Posterior vena cava (tissue), 2 donors: ENCODE measurements at regions not wholly inside any gene's neighbourhood (a gene's known extent, or its start where the extent isn't known, plus 50 kb on each side); places are given as distances from the start of the nearest gene placed in this dataset.

Source experiments
- DNase-seq: peaks from one replicate; pipeline ENCODE4 v3.0.0-alpha.2; 2020; ENCODE audit warnings: low spot score
- intact Hi-C, 2 donors: fragments of 100-400 bp; cut with DNase I; formaldehyde crosslinking; loops; one replicate each; pipeline versions ENCODE4 v1.14.1 to v1.14.2; 2022 to 2023
- donor health status: DM: yes; HTN: yes; CAD: no.
- donor health status: DM: yes; HTN: yes; CAD: no.

DNA sequence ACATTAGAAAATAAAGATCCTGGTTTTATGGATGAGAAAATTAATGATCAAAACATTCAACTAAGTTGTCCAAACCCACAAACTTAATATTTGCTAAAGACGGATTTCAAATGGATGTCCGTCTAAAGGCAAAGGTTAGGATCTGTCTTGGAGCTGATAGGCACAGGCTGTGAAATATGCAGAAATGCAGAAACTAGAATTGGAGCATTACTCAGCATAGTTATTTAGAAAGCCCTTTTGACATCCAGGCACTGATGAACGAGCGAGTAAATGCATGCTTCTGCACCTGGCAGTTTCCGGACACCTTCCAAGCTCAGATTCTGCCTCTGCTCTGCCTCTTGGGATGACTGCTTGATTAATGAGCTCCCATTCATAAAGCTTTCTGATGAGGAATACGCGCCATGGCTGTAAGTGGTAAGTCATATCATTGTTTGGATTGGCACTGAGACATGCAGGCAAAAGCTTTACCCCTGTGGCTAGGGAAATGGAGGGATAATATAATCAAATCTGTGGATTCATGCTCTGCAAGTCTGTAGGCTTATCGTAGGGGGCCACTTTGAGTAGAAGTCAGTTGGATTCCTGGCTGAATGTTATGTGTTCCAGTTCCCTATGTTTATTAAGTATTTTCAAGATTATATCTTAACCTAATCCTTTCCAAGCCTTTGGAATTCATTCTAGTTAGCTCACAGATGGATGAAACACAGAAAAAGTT lies 2176.3 kb upstream of the CELF4 start:
- no peak for DNase-seq

DNA sequence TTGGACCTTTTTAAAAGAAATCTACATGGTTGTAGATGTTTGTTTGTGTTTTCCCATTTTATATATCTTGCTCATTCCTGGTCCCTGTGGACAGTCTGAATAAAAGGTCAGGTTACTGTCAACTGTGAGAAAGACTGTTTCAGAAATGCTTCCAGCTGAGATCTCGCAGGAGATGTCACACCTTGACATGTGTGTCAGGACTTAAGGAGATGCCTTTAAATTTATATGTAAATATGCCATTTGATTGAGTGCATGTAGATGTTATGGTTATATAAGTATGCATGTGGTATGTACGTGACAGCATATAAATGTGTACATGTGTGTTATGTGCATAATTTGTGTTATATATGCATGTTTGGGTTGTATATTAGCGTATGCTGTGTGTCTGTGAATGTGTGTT lies 2172.3 kb upstream of the CELF4 start:
- DNase-seq: no peak
- intact Hi-C loops: no loop called here

More for the DNA sequence above, 2176.3 kb upstream of the CELF4 start:
- intact Hi-C loops: no loop called here

DNA sequence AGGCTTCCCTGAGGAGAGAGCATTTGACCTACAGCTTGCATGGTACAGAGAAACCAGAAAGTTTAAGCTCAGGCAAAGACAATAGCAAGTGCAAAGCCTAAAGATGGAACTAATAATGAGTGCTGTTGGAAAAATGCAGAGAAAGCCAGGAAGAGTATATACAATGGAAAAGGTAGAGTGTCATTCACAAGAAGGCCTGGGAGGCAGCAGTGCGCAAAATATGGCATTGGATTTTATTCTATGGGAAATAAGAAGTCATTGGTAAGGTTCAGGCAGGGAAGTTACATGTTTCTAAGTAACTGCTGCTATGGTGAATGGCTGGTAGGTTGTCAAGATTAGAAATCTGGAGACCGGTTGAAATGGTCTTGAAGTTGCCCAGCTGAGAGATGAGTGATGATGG lies 2167.3 kb upstream of the CELF4 start:
- intact Hi-C loops: no loop called here
- no peak for DNase-seq

DNA sequence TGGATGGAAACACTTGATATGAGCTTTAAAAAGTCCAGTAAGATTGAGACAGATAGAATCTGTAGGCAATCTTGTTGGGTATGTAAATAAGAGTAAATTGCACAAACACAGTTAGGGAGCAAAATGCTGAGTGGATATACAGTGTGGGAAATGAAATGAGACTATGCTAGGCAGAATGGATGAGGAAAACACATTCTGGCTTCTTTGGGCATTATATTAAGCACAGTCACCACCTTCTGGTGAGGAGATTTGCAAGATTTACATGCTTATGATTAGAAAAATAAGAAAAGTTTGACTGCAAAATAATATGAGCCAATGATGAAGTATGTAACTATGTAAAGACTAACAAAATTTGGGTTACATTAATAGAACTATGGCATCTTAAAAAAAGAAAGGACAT lies 2165.0 kb upstream of the CELF4 start:
- no peak for DNase-seq
- intact Hi-C loops: no loop called here

DNA sequence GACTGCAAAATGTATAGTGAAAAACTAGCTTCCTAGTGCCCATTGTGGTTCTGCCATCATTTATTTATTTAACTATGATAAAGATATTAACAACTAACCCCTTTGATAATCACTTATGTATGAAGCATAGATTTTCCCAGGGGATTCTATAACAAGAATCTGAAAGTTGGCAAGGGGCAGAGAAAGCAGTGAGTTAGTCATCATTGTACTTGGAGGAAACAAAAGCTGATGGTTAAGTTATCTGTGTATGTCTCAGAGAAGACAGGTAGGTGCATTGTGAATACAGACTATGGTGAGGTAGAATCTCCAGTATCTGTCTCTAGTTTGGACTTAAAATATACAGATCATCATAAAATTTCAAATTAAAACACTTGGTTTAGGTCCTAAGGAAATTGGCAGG lies 2159.1 kb upstream of the CELF4 start:
- DNase-seq: no peak
- intact Hi-C loops: no loop called here

GRCh38 chr18:39721712-39722111 lies 2156.1 kb upstream of the CELF4 start:
- intact Hi-C loops: no loop called here
- DNase-seq: no peak

DNA sequence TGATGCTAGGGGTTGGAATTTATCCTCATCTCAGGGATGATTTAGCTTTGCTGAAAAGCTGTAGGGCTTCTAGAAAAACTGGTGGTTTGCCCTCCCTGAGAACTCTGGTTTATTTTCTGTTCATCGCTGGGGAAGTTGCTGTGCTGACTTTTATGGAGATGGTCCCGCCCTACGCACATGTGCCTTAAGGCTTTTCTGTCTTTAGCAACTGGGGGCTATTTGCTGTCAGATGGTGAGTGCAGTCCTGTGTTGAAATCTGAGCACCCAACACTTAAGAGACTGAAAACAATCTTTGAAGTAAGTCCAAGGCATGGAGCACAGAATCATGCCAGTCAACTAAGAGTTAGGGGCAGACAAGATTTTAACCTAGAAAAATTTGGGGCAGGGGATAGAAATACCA lies 2148.4 kb upstream of the CELF4 start:
- intact Hi-C loops: no loop called here

DNA sequence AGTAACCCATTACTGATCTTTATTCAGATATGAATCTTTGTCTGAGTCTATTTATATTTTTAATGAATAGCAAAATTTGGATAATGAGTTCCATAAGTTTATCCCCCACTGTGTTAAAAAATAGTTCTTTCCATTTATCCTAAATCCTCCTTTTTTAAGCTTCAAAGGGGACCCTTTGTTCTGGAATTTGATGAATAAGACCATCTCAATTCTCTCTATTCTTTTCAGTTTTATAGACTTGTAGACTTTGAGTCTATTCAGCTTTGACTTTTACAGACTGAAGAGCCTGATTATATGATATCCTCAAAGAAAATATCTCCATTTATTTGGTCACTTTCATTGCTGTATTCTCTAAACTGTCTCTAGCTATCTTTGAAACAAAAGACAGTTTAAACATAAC lies 2146.1 kb upstream of the CELF4 start:
- intact Hi-C loops: no loop called here

More for the DNA sequence above, 2148.4 kb upstream of the CELF4 start:
- no peak for DNase-seq

DNA sequence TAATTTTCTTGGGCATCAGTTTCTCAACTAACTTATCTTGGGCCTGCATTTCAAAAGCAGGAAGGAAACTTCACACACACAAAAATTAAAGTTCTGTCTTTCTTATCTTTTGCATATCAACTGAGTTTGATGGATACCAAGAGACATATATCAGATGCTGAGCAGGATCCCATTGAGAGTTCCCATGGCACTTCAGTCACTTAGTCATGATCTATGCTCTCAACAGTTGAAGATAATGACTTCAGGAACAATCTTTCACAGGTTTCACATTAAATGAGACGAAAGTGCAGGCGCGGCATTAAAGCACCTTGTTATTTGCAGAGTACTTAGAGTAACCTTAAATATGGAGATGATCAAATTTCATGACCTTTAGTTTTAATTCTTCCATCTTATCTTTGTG lies 2139.8 kb upstream of the CELF4 start:
- intact Hi-C loops: no loop called here
- DNase-seq: no peak

More for the DNA sequence above, 2146.1 kb upstream of the CELF4 start:
- DNase-seq: no peak

DNA sequence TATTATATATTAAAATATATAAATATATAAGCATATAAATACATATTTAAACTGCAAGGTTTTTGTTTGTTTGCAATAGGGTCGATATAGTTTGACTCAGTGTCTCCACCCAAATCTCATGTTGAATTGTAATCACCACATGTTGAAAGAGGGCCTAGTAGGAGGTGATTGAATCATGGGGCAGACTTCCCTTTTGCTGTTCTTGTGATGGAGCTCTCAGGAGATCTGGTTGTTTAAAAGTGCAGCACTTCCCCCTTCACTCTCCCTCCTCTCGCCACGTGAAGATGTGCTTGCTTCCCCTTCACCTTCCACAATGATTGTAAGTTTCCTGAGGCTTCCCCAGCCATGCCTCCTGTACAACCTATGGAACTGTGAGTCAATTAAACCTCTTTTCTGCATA lies 2137.3 kb upstream of the CELF4 start:
- intact Hi-C loops: no loop called here
- no peak for DNase-seq

DNA sequence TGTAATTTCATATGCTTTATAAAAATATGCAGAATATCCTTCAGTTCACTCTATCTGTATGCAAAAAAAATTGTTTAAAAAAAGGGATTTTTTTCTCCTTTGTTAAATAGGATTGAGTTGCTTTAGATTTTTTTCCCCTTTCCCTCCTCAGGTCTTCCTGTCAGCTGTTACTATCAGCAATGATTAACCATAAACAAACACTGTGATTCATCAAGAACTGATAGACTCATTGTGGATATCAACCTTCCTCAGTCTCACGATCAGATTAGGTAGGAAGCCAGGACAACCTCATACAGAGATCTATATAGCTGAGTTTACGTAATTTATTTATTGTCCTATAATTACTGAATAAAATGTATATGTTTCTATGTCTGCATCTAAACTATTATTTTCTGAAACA lies 2136.2 kb upstream of the CELF4 start:
- intact Hi-C loops: no loop called here
- DNase-seq: no peak

GRCh38 chr18:39701055-39701783 lies 2135.6 kb upstream of the CELF4 start:
- no peak for DNase-seq
- intact Hi-C loops: no loop called here

- intact Hi-C loops: no loop called here
- no peak for DNase-seq
Observed at GRCh38 chr18:39699340-39699964, 2133.9 kb upstream of the CELF4 start.

DNA sequence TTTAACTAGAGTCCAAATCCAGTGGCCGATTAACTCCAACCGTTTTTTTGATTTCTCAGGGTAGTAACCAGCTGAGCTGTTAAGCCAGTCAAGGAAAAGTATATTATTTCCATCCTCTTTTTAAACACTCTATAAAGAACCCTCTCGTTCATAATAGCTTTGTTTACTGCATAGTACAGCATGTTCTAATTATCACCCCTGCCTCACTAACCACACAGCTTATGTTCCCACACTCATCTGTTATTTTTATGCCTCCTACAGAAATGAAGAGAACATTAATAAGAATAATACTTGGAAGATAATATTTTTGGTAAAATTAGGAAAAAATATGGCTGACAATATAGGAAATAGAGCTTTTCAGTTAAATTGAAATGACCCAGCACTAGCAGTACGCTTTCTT lies 2132.8 kb upstream of the CELF4 start:
- DNase-seq: no peak
- intact Hi-C loops: no loop called here

GRCh38 chr18:39693359-39693758 lies 2127.8 kb upstream of the CELF4 start:
- DNase-seq: no peak
- intact Hi-C loops: no loop called here

- DNase-seq: no peak
Observed at GRCh38 chr18:39692367-39693015, 2126.9 kb upstream of the CELF4 start.

DNA sequence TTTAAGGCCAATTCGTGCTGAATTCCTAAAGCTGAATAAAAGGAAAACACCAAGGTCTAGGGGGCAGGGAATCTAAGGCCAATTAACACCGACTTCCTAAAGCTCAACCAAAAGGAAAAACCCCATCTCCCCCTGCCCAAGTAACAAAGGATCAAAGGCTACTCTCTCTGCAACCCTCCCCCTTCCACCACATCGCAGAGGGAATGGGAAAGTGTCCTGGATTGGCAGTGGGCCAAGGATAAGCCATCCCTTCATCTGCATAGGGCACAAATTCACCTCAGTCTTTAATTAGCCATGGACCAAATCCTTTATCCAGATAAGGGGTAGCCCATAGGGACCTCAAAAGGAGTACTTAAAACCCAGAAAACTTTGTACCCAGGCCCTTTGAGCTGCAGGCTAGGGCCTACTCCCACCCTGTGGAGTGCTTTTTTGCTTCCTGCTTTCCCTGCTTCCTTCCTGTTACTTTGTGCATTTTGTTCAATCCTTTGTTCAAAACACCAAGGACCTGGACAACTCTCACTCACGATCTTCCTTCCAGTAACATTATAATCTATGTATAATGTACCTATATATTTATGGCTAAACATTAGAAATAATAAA lies 2119.8 kb upstream of the CELF4 start:
- DNase-seq: no peak
- intact Hi-C loops: no loop called here

More at GRCh38 chr18:39692367-39693015, 2126.9 kb upstream of the CELF4 start:
- intact Hi-C loops: no loop called here

DNA sequence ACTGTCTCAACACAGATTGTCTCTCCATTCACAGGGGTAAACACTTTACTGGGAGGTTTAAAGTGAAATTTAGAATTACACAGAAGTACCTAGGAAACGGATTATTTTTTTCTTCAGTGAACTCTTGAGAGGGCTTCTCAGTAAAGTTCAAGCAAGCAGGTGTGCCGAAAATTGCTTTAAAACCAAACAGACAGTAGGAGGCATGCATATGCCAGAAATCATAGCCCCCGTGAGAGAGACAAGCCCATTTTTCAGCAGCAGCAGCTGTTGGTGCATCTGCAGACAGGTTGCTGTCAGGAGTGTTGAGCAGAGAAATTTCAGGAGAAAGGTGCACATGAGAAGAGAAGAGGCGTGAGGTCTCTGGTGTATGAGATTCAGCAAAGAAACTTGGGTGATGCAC lies 2115.5 kb upstream of the CELF4 start:
- no peak for DNase-seq
- intact Hi-C loops: no loop called here

GRCh38 chr18:39675906-39676305 lies 2110.3 kb upstream of the CELF4 start:
- no peak for DNase-seq
- intact Hi-C loops: no loop called here

DNA sequence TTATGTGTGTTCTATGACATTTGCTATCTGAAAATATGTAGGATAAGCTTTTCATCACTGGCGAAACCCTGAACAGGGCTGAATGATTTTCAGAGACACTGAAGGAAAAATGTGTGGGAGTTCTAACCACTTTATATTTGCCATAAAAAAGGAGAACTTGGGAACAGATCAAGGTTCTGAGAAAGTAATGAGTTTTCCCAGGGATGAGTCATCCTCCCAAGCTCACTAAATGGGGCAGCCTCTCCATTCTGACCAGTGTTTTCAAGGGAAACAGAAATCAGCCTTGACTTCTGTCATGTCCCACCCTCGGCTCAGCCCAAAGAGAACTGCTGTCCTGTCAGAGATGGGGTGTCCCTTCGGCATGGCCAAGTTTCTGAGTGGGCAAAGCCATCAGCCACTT lies 2109.8 kb upstream of the CELF4 start:
- intact Hi-C loops: no loop called here
- DNase-seq: no peak
